Stromal cell of bone marrow (primary cell): ENCODE measurements at regions not wholly inside any gene's neighbourhood (a gene's known extent, or its start where the extent isn't known, plus 50 kb on each side); places are given as distances from the start of the nearest gene placed in this dataset.

Experiments used
- DNase-seq: peaks from one replicate; pipeline ENCODE4 v3.0.0-alpha.2; 2012; ENCODE audit warnings: low read depth

- no peak for DNase-seq
These were observed 126.7 kb downstream of the DKK1 start for GRCh38 chr10:52440612-52441285.

GRCh38 chr10:52442576-52442975 is 128.5 kb downstream of the DKK1 start:
- peak; percentile 61 for DNase-seq

GRCh38 chr10:52443419-52444388 is 129.6 kb downstream of the DKK1 start:
- peak; percentile 66 for DNase-seq

- no peak for DNase-seq
These were observed 132.3 kb downstream of the DKK1 start for GRCh38 chr10:52446391-52446790.

- no peak for DNase-seq
These were observed 133.9 kb downstream of the DKK1 start for GRCh38 chr10:52447931-52448353.

GRCh38 chr10:52450762-52451291 is 136.7 kb downstream of the DKK1 start:
- DNase-seq = no peak

- peak; percentile 43 for DNase-seq
These were observed 137.7 kb downstream of the DKK1 start for GRCh38 chr10:52451817-52452216.

- no peak for DNase-seq
These were observed 138.8 kb downstream of the DKK1 start for GRCh38 chr10:52452600-52453493.

- no peak for DNase-seq
These were observed 139.4 kb downstream of the DKK1 start for GRCh38 chr10:52453501-52453900.

- no peak for DNase-seq
These were observed 140.4 kb downstream of the DKK1 start for GRCh38 chr10:52454491-52454890.

- no peak for DNase-seq
These were observed 141.0 kb downstream of the DKK1 start for GRCh38 chr10:52455098-52455497.

GRCh38 chr10:52459097-52459496 is 145.0 kb downstream of the DKK1 start:
- no peak for DNase-seq

GRCh38 chr10:52463826-52464225 is 149.7 kb downstream of the DKK1 start:
- no peak for DNase-seq

GRCh38 chr10:52464368-52465124 is 150.5 kb downstream of the DKK1 start:
- DNase-seq = no peak

- DNase-seq = no peak
These were observed 151.1 kb downstream of the DKK1 start for GRCh38 chr10:52465202-52465601.

GRCh38 chr10:52466464-52466863 is 152.4 kb downstream of the DKK1 start:
- no peak for DNase-seq

GRCh38 chr10:52469970-52470705 is 156.1 kb downstream of the DKK1 start:
- no peak for DNase-seq

- no peak for DNase-seq
These were observed 158.5 kb downstream of the DKK1 start for GRCh38 chr10:52472406-52473146.

- DNase-seq = no peak
These were observed 160.2 kb downstream of the DKK1 start for GRCh38 chr10:52474265-52474664.

- no peak for DNase-seq
These were observed 163.2 kb downstream of the DKK1 start for GRCh38 chr10:52477305-52477704.
